NCI-H2196 treated with DMSO at 0.1 percent for 48 hours (cell line): ENCODE measurements at regions not wholly inside any gene's neighbourhood (a gene's known extent, or its start where the extent isn't known, plus 50 kb on each side); places are given as distances from the start of the nearest gene placed in this dataset.

Source experiments
- DNase-seq: peaks from one replicate; lab custom pipeline; 2025; ENCODE audit not compliant: unreplicated experiment; lab: John Stamatoyannopoulos, UW

DNA sequence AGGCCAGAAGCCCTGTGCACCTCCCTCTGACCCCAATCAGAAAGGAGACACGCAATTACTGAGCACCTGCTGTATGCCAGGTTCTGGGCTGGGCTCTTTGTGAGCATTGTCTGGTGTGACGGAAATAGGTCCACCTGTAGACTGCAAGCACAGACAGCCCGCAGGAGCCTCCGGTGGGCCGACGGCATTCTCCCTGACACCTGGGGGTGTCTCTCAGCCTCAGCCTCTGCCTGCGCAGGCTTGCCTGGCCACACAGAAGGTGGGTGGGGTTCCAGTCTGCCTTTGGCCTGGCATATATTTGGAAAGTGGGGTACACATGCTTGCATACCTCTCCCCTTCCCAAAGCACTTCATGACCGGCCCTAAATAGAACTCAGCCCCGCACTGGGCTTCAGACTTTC is 129.3 kb downstream of the BUD13 start:
- DNase-seq: no peak

DNA sequence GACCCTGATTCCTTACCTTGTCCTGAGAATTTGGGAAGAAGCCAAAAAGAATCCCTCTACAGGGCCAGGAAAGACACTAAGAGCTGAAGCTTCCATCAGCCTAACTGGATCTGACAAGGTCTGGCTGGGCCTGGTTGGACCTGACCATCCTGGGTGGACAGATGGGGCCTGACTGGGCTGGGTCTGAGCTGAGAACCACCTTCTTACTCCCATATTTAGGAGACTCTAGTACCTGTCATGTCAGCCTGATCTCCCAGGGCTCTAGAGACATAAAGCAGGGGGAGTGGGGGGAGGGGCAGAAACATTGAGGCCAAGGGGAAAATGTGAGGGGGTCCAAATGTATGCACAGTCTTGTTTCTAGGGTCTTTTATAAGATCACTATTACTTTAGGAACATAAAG is 129.9 kb downstream of the BUD13 start:
- no peak for DNase-seq

GRCh38 chr11:116642481-116642880 is 130.3 kb downstream of the BUD13 start:
- no peak for DNase-seq

DNA sequence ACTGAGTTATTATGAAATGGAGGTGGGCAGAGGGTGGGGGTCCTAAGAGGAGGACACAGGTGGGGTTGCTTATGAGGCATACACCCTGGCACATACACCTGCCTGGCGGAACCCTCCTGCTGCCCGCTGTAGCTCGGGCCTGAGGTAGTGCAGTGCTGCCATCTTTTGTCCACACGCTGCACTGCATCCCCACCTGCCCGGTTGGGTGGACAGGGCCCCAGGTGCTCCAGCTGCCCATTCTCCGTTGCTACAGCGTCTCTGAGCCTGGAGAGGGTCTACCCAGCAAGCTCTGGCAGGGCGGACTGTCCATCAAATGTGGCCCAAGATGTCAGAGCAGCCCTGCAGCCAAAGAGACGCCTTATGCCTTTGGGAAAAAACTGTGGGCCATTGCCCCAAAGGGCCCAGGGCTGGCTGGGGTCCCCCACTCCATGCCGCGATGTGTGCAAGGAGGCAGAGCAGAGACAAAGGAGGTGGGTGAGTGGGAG is 131.2 kb downstream of the BUD13 start:
- peak; percentile 59 for DNase-seq

GRCh38 chr11:116640641-116641402 is 132.0 kb downstream of the BUD13 start:
- no peak for DNase-seq

GRCh38 chr11:116638463-116638862 is 134.3 kb downstream of the BUD13 start:
- DNase-seq: no peak

DNA sequence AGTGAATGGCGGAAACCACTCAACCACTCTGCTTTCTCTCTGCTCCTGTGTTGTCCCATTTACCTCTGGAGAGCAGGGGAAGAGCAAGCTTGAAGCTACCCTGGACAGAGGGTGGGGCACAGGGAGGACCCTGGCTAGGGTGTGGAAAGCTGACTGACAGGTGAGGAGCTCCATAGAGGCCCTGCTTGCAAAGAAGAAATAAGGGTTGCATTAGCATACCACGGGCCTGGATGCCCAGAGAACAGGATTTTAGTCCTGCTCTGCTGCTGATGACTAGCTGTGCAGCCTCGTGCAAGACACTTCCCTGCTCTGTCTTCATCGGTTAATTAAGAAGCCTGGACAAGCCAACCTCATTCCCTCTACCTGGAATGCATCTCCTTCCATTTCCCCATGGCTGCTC is 135.0 kb downstream of the BUD13 start:
- no peak for DNase-seq

- DNase-seq: no peak
Observed at GRCh38 chr11:116636341-116636929, 136.4 kb downstream of the BUD13 start.

DNA sequence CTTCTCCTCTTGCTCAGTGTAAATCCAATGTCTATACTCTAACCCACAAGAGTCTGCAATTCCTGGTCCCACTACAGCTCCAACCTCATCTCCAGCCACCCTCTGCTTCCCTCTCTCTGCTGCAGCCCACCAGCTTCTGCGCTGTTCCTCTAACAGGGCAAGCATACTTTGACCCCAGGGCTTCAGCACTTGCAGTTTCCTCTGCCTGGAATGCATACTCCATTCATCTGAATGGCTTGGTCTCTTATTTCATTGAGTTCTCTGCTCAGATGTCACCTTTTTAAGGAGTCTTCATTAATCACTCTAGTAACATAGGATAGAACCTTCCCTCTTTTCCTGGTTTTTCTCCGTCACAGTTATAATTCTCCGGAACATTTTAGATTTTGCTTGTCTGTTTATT is 141.6 kb downstream of the BUD13 start:
- DNase-seq: no peak

DNA sequence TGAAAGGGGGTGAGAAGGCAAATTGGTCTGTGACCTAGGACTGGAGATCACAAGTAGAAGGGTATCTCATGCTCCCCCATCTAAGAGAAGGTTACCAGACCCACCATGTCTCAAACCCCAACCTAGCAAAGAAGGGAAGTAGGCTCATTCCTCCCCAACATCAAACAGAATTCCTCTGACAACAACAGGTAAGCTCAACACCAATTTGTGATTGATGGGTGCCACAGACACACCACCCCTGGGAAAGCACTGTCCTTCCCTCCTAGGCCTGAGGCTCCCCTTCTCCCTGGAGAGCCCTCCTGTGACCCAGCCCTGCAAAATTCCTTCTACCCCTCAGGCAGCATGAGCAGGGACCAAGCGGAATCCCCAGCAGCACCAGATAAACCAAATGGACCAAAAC is 154.3 kb downstream of the BUD13 start:
- DNase-seq: no peak

DNA sequence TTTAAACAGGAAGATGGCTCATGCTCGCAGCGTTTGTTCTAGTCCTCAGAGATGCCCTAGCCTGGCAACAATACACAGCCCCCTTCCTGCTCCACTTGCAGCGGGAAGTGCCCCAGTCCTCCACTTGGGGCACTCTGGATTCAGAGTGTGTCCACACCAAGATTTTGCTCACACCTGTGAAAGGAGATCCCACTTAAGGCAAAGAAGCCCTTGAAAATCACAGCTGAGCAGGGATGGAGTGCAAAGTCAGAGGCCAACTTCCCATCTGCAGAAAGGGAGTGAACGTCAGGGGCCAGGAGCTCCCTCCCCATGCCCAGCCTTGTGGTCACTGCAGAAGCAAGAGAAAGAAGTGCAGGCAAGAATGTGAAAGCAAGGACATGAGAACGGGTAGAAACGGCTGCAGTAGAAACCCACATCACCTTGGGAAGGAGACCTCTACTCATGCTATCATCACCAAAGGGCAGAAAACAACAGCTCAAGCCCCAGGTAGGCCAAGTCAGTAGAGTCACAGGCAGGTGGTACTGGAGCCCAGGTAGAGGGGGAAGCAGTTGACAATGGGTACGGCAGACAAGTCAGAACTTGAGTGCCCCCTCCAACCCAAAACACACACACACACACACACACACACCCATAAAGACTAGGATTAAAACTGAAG is 157.4 kb downstream of the BUD13 start:
- no peak for DNase-seq

DNA sequence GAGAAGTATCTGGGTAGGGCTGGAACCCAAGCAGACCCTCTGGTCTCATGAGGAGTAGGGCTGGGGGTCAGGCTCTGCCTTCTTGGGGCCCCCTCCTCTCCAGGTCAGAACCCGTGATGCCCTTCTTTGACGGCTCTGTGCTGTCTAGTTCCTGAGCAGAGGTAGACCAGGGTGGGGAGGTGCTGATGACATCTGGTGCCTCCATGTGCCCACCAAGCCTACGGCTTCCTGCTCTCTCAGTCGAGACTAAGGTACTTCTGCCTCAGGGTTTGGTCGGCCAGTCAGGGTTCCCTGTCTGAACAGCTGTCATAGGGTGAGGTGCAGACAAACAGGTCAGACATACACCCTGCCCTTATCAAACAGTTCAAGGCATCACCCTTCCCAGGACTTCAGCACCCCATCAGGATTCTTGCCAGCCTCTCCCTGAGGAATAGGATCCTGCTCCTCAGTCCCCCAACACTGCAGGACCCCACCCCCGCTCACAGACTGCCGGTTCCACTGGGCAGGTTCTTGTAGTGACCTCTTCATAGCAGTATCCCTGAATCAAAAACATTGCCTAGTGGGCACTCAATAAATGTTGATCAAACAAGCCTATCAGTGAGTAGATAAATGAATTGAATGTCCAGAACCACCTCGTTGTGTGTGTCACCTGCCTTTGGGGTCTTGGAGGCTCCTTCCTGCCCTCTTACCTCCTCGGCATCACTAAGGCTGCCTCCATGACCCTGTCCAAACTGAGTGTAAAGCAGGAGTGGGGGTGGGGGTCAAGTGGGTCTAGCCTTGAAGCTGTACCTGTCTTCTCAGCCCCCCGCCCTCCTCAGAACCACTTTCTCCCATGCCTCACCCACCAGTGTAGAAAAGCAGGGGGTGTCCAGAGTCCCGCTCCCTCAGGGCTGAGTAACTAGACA is 158.2 kb downstream of the BUD13 start:
- no peak for DNase-seq

GRCh38 chr11:116613206-116613875 is 159.4 kb downstream of the BUD13 start:
- DNase-seq: no peak

DNA sequence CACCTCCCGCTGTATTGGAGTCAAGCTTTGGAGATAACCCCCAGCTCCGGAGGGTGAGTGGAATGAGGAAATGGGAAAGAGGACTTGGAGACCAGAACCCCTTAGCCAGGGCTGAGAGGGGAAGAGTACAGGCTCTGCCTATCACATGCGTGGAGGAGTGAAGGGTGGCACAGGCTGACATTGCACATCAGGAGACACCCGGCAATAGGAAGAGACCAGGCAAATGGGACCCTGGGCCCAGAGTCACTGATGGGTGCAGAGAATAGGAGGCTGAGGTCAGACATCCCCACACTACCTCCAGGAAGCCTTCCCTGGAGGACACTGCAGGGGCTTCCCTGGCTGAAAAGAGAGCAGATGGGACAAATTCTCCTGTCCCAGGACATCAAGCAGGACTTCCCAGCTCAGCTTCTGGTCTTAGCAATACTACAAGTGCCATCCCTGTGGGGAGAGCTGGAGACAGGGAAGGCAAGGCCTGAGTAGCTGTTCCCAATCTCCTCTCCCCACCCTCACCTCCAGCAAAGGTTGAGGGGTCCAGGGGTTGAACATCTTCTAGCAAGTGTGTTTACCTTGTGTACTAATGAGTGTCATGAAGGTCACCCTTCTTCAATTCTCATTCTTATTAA is 160.7 kb downstream of the BUD13 start:
- DNase-seq: no peak

- DNase-seq: peak; percentile 8
Observed at GRCh38 chr11:116610190-116610589, 162.6 kb downstream of the BUD13 start.

DNA sequence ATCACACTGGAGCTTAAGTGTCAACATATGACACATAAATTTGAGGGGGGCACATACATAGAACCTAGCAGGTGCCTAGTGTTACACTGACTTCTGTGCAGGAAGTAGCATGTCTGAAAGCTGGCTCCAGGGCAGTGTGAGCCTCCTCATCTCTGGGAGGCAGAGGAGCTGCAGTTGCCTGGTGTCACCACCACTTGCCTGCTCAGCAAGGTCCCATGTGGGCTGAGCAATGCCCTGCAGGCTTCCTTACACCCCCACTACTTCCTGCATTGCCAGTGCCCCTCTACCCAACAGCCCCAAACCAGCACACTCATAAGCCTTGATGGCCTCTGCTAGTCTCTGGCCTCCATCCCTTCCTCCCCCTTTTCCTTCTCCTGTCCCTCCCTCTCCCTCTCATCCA is 165.8 kb downstream of the BUD13 start:
- DNase-seq: no peak

GRCh38 chr11:116605543-116606459 is 167.0 kb downstream of the BUD13 start:
- no peak for DNase-seq

DNA sequence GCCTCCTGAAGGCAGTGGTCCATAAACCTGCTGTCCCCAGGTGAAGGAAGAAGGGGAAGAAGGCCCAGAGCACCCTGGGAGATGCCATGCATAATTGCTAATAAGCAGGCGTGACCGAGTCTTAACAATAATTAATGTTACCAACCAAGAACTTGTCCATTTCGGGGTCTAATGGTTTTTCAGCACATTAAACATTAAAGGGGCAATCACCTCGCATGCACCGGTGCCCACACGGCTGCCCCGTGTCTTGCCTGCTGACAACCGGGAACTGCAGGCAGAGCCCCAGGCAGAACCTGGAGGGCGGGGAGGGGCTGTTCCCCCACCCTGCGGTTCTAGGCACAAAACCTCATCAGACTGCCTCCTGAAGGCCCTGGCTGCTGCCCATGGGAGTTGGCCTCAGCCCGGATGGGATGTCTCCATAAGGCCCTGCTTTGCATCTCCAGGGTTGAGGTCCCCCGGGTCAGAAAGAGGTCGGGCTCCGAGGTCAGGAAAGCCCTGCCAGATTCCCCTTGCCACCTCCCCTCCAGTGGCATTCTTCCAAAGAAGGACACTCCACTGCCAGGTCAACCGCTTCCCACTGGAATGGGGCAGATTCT is 169.0 kb downstream of the BUD13 start:
- no peak for DNase-seq

DNA sequence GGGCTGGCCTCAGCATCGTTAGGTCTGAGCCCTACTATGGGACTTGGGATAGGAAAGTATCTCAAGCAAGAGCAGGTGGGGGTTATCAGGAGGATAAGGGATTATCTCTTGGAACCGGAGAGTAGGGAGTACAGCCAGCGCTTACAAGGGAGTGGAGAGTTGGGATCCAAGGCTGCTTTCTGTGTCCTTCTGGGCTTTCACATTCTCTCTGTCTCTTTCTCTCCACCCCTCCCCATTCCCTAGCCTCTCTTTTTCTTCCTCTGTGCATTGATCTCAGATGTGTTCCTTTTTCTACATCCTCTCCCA is 170.2 kb downstream of the BUD13 start:
- no peak for DNase-seq
